ENCODE measurements at regions not wholly inside any gene's neighbourhood (a gene's known extent, or its start where the extent isn't known, plus 50 kb on each side); places are given as distances from the start of the nearest gene placed in this dataset.

GRCh38 chr5:167965710-167966109 is 325.7 kb upstream of the WWC1 start:
- H3K4me3 ChIP-seq (ENCODE audit: low read depth in 1 of 3, low read length in 3 of 3): no peak overlapping the region
- H3K4me1 ChIP-seq (ENCODE audit: control insufficient read depth in 4 of 4, insufficient read depth in 4 of 4, low read length in 3 of 4): no peaks in the 10 kb centered on the region
- 89% methylated on average over 2 of the region's 2 CpGs for WGBS
- DNase-seq (ENCODE audit: low spot score): no peak
- no peak overlapping the region for H3K27ac ChIP-seq (ENCODE audit: low read depth in 1 of 2, low read length in 2 of 2)
- no peaks in the 10 kb centered on the region for H3K27me3 ChIP-seq (ENCODE audit: control insufficient read depth in 4 of 4, insufficient read depth in 4 of 4, low read length in 3 of 4)
- no peak overlapping the region for H3K9ac ChIP-seq (ENCODE audit: low read depth in 1 of 2, low read length in 2 of 2)
- H3K9me3 ChIP-seq (ENCODE audit: control insufficient read depth in 4 of 4, low read length in 3 of 4): no peaks in the 10 kb centered on the region
- no peaks in the 10 kb centered on the region for H3K36me3 ChIP-seq (ENCODE audit: control insufficient read depth in 4 of 4, insufficient read depth in 3 of 4, low read depth in 1 of 4, low read length in 3 of 4)
- TF ChIP-seq REST (IDR thresholded peaks at IDR 0.05) (no peak), JUND (IDR thresholded peaks at IDR 0.05) (no peak), ATF3 (IDR thresholded peaks at IDR 0.05) (no peak), RAD21 (IDR thresholded peaks at IDR 0.05) (no peak), FOXA2 (IDR thresholded peaks at IDR 0.05) (no peak), HNF4G (IDR thresholded peaks at IDR 0.05) (no peak), MAX (IDR thresholded peaks at IDR 0.05) (no peak), HNF4A (conservative IDR thresholded peaks at IDR 0.05) (no peak), YY1 (IDR thresholded peaks at IDR 0.05) (no peak), GABPA (IDR thresholded peaks at IDR 0.05 in 1 of 2, conservative IDR thresholded peaks at IDR 0.05 in 1 of 2) (no peak), FOXA1 (IDR thresholded peaks at IDR 0.05) (no peak)

DNA sequence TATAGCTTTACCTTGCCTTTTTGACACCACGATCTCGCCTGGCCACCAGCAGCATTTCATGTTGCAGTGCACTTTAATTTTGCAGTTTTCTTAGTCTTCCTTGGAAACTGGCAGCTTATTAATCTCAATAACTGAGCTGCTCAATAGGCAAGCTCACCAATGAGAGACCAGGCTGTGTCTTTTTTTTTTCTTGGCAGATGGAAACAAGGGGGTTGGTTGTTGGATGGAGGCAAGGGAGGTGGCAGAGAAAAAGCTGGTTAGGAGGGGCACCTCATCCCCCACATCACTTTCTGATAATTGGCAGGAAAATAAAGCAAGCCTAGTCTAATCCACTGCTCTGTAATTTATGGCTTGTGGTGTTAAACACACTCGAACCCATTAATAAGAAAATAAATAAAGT is 324.5 kb upstream of the WWC1 start:
- no peaks in the 10 kb centered on the region for H3K27me3 ChIP-seq (ENCODE audit: control insufficient read depth in 4 of 4, insufficient read depth in 4 of 4, low read length in 3 of 4)
- no peaks in the 10 kb centered on the region for H3K4me1 ChIP-seq (ENCODE audit: control insufficient read depth in 4 of 4, insufficient read depth in 4 of 4, low read length in 3 of 4)
- no peaks in the 10 kb centered on the region for H3K36me3 ChIP-seq (ENCODE audit: control insufficient read depth in 4 of 4, insufficient read depth in 3 of 4, low read depth in 1 of 4, low read length in 3 of 4)
- TF ChIP-seq ATF3 (IDR thresholded peaks at IDR 0.05) (no peak), SP1 (IDR thresholded peaks at IDR 0.05) (no peak), GABPA (IDR thresholded peaks at IDR 0.05 in 1 of 2, conservative IDR thresholded peaks at IDR 0.05 in 1 of 2) (no peak), RAD21 (IDR thresholded peaks at IDR 0.05) (no peak), JUND (IDR thresholded peaks at IDR 0.05) (no peak), RXRA (IDR thresholded peaks at IDR 0.05) (no peak), TAF1 (conservative IDR thresholded peaks at IDR 0.05) (no peak), HNF4A (conservative IDR thresholded peaks at IDR 0.05) (no peak), FOXA2 (IDR thresholded peaks at IDR 0.05) (no peak), REST (IDR thresholded peaks at IDR 0.05) (no peak), NR2F2 (IDR thresholded peaks at IDR 0.05) (no peak), FOXA1 (IDR thresholded peaks at IDR 0.05) (no peak), EGR1 (IDR thresholded peaks at IDR 0.05; ENCODE audit: low read depth in 2 of 2) (no peak), HNF4G (IDR thresholded peaks at IDR 0.05) (no peak), MAX (IDR thresholded peaks at IDR 0.05) (no peak), YY1 (IDR thresholded peaks at IDR 0.05) (no peak)
- TF ChIP-seq, protein P1, sequence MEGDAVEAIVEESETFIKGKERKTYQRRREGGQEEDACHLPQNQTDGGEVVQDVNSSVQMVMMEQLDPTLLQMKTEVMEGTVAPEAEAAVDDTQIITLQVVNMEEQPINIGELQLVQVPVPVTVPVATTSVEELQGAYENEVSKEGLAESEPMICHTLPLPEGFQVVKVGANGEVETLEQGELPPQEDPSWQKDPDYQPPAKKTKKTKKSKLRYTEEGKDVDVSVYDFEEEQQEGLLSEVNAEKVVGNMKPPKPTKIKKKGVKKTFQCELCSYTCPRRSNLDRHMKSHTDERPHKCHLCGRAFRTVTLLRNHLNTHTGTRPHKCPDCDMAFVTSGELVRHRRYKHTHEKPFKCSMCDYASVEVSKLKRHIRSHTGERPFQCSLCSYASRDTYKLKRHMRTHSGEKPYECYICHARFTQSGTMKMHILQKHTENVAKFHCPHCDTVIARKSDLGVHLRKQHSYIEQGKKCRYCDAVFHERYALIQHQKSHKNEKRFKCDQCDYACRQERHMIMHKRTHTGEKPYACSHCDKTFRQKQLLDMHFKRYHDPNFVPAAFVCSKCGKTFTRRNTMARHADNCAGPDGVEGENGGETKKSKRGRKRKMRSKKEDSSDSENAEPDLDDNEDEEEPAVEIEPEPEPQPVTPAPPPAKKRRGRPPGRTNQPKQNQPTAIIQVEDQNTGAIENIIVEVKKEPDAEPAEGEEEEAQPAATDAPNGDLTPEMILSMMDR (IDR thresholded peaks at IDR 0.05; ENCODE audit: low read depth, low read length, missing input control): no peak
- TF ChIP-seq, protein P2, sequence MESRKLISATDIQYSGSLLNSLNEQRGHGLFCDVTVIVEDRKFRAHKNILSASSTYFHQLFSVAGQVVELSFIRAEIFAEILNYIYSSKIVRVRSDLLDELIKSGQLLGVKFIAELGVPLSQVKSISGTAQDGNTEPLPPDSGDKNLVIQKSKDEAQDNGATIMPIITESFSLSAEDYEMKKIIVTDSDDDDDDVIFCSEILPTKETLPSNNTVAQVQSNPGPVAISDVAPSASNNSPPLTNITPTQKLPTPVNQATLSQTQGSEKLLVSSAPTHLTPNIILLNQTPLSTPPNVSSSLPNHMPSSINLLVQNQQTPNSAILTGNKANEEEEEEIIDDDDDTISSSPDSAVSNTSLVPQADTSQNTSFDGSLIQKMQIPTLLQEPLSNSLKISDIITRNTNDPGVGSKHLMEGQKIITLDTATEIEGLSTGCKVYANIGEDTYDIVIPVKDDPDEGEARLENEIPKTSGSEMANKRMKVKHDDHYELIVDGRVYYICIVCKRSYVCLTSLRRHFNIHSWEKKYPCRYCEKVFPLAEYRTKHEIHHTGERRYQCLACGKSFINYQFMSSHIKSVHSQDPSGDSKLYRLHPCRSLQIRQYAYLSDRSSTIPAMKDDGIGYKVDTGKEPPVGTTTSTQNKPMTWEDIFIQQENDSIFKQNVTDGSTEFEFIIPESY (IDR thresholded peaks at IDR 0.05): no peak
- DNase-seq (ENCODE audit: low spot score): no peak
- 73% methylated on average over 3 of the region's 3 CpGs for WGBS
- no peak overlapping the region for H3K4me3 ChIP-seq (ENCODE audit: low read depth in 1 of 3, low read length in 3 of 3)
- no peak overlapping the region for H3K27ac ChIP-seq (ENCODE audit: low read depth in 1 of 2, low read length in 2 of 2)
- no peaks in the 10 kb centered on the region for H3K9me3 ChIP-seq (ENCODE audit: control insufficient read depth in 4 of 4, low read length in 3 of 4)
- no peak overlapping the region for H3K9ac ChIP-seq (ENCODE audit: low read depth in 1 of 2, low read length in 2 of 2)

Measured in liver (tissue), 8 donors.